EH (cell line): ENCODE measurements at regions not wholly inside any gene's neighbourhood (a gene's known extent, or its start where the extent isn't known, plus 50 kb on each side); places are given as distances from the start of the nearest gene placed in this dataset.

ENCODE experiments used
- DNase-seq: peaks from one replicate; pipeline ENCODE4 v3.0.0-alpha.2; 2015; ENCODE audit warnings: low read depth

GRCh38 chr2:175560521-175561169, 379.1 kb upstream of the ATP5MC3 start:
- no peak for DNase-seq

DNA sequence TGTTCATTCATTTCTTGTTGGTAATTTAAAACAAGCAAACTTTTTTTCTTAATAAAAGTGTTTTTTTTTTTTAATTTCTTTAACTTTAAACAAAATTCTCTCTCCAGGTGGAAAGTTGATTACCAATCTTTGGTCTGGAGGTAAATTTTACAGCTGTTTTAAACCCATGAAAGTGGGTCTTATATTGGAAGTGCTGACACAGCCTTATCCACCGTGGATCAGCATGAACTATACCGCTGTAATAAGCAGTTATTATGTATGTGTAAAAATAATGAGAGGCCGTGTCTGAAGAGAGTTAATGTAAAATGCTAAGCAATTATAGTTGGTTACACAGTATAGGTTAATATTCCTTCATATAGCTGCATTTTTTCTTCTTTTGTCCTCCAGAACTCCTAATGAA, 378.1 kb upstream of the ATP5MC3 start:
- DNase-seq = no peak

DNA sequence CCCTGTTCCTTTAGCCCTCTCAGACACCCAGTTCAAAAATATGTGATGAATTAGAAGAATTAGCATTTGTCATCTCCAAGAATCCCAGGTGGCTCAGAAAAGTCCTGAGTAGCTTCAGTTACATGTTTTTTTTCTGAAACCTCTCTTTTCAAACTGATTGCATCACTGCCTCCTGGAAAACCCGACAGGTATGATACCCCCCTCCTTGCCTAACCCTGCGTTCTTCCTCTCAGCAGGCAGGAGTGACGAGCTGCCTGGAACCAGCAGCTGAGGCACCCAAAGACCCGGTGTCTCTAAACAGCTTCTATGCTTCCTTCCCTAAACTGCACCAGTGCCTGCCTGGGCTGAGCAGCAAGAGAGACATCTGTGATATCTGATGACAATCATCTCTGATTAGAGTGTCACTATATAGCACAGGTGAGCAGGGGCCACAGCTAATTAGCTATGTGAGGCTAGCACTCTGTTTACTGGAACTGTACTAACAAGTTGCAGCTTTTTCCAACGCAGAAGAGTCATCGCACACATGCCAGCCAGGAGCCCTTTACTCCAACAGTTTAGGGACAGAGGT, 376.4 kb upstream of the ATP5MC3 start:
- no peak for DNase-seq

DNA sequence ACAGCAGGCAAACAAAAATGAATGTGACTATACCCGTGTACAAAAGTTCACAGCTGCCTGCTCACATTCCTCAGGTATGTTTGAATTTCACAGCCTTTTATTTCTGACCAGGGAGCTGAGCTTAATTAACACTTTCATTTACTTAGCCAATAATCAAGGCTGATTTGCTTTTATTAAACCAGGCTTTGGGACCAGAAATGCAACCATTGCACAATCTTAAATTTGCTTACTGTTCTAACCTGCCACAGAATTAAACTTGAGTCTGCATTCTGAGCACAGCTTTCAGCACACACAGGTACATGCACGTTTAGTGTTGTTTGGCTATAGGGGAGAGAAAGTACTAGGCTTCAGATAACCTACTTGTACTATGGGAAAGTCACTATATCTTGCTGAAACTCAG, 372.4 kb upstream of the ATP5MC3 start:
- DNase-seq = no peak

- no peak for DNase-seq
Observed at GRCh38 chr2:175552902-175553301, 371.4 kb upstream of the ATP5MC3 start.

DNA sequence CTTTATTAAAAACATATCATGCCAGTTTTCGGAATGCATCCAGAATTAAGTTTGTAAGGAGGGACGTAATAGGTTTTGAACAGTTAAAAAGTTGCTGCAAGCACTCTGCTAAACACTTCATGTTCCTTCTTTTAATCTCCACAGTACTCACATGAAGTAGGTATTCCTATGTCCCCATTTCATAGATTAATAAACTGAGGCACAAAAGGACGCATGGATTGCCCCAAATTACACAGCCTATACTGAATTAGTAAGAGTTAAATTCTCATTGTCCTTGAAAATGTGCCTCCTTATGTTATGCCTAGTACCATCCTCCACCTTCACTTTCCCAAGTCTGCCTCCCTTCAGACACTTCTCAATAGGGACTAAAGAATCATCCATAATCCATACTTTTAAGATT, 358.9 kb upstream of the ATP5MC3 start:
- DNase-seq = no peak

- no peak for DNase-seq
Observed at GRCh38 chr2:175539122-175539521, 357.6 kb upstream of the ATP5MC3 start.

DNA sequence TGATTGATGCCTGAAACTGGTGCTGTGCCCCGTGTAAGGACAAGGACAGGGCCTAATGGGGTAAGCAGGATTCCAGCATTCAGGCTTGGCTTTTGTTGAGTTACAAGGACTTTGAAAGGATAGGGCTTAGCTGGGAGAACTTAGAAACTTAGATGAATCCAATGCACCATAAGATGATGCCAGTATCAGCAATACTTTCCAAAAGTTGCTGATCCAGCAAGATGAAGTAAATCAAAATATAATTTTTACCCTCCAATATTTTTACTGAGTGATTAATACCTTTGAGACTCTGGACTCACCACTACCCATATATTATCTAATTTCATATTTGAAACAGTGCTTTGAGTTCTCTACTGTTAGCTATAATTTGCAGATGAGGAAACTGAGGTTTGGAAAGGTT, 354.5 kb upstream of the ATP5MC3 start:
- no peak for DNase-seq

DNA sequence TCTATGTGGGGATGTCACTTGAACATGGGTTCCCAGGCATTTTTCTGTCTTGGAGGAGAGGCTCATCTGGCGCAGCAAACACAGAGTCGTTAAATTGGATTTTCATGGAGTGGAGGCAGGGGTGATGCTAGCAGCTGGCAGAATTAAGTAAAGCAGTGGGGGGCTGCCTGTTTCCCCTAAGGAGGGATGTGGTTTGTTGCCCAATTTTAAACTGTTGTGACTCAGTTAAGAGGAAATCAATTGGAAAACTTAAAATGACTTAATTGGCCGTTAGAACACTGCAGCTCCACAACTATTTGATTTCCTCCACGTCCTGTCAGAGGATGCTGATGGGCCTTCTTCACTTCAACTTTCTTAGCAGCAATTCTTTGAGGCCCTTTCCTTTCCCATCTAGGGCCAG, 354.1 kb upstream of the ATP5MC3 start:
- no peak for DNase-seq

DNA sequence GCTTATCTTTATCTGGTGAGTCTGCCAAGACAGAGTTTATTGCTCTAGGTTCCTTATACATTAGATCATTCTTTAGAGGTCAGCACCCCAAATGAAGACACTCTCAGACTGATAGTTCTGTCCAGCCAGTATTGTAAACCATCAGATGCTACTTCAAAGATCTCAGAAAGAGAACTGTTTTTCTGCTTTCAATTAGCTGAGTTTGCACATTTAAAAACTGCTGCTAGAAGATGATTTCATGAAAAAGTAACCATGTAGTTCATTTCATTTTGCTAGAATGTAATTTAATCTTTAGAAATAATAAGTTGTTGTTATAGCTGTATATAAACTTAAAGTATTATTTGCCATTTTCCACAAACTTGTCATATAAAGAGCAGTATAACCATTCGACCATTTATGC, 344.5 kb upstream of the ATP5MC3 start:
- no peak for DNase-seq

DNA sequence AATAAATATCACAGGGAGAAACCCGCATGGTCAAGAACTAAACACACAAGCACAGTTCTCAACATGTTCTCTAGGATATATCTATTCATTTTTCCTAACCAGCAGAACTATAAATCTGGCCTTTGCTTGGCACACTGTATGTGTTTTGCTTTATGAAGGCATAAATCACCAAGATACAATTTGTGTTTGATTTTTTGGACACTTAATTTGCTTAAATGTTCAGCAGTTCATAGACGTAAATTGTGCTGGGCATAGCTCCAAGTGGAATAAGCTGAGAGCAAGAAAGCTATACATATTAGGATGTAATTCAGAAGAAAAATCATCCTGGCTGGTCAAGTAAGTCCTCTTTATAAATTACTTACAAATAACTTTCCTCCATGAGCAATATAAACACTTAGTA, 341.5 kb upstream of the ATP5MC3 start:
- DNase-seq = no peak

DNA sequence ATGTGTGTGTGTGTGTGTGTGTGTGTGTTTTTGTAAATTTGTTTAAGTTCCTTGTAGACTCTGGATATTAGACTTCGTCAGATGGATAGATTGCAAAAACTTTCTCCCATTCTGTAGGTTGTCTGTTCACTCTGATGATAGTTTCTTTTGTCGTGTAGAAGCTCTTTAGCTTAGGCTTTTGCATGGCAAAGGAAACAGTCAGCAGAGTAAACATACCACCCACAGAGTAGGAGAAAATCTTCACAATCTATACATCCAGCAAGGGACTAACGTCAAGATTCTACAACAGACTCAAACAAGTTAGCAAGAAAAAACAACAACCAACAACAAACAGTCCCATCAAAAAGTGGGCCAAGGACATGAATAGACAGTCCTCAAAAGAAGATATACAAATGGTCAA, 336.7 kb upstream of the ATP5MC3 start:
- no peak for DNase-seq

DNA sequence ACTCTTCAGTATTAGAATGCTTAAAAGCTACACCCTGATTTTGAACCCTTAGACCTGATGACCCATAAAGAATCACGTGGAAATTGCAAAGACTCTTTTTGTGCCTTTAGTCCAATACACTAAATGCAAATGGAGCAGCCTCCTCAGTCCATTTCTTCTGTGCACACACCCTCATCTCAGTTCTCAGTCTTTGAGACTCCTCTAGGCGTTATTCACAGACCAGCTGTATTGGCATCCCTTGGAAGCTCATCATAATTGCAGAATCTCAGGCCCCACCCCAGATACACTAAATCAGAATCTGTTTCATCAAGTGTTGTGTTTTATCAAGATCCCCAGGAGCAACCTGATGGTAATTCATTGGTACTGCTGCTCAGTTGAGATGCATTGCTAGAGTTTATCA, 335.0 kb upstream of the ATP5MC3 start:
- DNase-seq = no peak

- no peak for DNase-seq
Observed at GRCh38 chr2:175500255-175500654, 318.7 kb upstream of the ATP5MC3 start.

DNA sequence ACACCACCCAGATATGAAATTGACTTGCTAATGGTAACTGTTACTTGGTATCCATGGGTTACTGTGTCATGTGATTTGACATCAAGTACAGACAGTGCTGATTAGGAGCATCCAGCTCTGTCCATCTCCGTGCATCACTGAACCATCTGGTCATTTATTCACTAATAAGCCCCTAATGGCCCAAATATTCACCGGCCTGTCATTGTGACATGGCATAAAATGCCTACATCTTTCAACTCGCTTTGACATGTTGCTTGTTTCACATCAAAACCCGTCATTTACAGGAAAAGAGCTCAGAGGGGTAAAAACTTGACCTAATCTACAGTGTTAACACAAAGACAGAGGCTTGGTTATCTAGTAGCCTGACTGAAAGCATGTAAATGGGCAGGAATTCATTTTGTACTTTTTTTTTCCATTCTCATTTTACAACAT, 308.9 kb upstream of the ATP5MC3 start:
- no peak for DNase-seq

GRCh38 chr2:175478096-175478768, 296.7 kb upstream of the ATP5MC3 start:
- no peak for DNase-seq

DNA sequence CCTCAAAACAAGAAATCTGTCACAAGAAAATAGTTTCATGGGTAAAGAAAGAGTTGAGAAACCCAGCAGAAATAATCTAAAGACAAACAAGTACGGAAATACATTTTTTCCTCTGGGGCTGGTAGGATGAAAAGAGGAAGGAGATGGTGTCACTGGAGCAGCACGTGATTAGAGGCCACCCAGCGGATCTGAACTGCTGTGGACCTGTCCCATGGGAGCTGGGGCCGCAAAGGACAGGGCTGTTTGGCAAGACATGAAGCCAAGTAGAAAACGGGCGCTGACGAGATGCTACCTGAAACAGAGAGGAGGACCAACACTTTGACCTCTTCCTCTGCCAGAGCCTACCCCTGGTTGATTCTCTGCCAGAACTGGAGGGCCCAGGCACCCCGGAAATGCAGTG, 295.4 kb upstream of the ATP5MC3 start:
- no peak for DNase-seq

- no peak for DNase-seq
Observed at GRCh38 chr2:175476374-175476773, 294.9 kb upstream of the ATP5MC3 start.

DNA sequence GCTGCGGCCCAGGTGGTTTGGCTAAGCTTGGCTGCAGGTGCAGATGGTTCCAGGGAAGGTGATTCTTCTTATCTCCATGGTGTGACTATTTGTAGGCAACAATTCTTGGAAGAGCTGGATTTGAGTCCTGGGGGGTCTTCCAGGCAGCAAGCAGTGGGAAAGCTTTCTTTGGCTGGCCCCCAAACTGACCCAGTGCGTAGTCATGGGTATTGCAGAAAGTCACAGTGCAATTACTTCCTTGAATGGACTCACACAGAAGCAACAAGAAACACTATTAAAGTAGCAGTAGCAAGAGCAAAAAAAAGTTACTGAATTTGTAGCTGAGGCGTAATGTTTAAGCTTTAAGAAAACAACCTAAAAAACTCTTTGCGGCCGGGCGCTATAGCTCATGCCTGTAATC, 293.6 kb upstream of the ATP5MC3 start:
- DNase-seq = no peak

GRCh38 chr2:175468431-175469098, 287.1 kb upstream of the ATP5MC3 start:
- no peak for DNase-seq

- no peak for DNase-seq
Observed at GRCh38 chr2:175465101-175465500, 283.6 kb upstream of the ATP5MC3 start.

GRCh38 chr2:175464311-175464670, 282.8 kb upstream of the ATP5MC3 start:
- DNase-seq = no peak

GRCh38 chr2:175463589-175464310, 282.2 kb upstream of the ATP5MC3 start:
- no peak for DNase-seq
